ENCODE measurements at regions not wholly inside any gene's neighbourhood (a gene's known extent, or its start where the extent isn't known, plus 50 kb on each side); places are given as distances from the start of the nearest gene placed in this dataset.

- peaks cover 0 to 7% (median 1%) of the 10 kb centered on the region in 11 donors for H3K9me3 Mint-ChIP-seq
- CTCF ChIA-PET = no interaction called here
Measured at GRCh38 chr2:17232776-17233556, 285.3 kb downstream of the RAD51AP2 start.

GRCh38 chr2:17231394-17231965 is 286.8 kb downstream of the RAD51AP2 start:
- H3K4me3 Mint-ChIP-seq = no peak overlapping the region
- ChIA-PET POLR2A (no interaction called here), CTCF (no interaction called here)
- Histone ChIP-seq H3K27me3 (ENCODE audit: control insufficient read depth in 2 of 2, insufficient read depth in 2 of 2, low read length in 2 of 2) (no peaks in the 10 kb centered on the region), H3K4me1 (ENCODE audit: control insufficient read depth in 2 of 2, insufficient read depth in 2 of 2, low read length in 2 of 2) (no peaks in the 10 kb centered on the region), H3K36me3 (ENCODE audit: control insufficient read depth in 2 of 3, insufficient read depth in 3 of 3, low read length in 3 of 3) (no peaks in the 10 kb centered on the region), H3K9me3 (ENCODE audit: control insufficient read depth in 2 of 3, low read length in 3 of 3) (no peaks in the 10 kb centered on the region), H3K27ac (ENCODE audit: low read depth, low read length) (no peak overlapping the region), H3K4me3 (ENCODE audit: low read length) (no peak overlapping the region)
- no peaks in the 10 kb centered on the region for H3K27me3 Mint-ChIP-seq
- H3K4me1 Mint-ChIP-seq = no peaks in the 10 kb centered on the region
- DNase-seq (no peak), ATAC-seq (no peak)
- intact Hi-C loops (cut with micrococcal nuclease) = no loop called here
- no peak overlapping the region for H3K27ac Mint-ChIP-seq
- H3K36me3 Mint-ChIP-seq = no peaks in the 10 kb centered on the region
- peaks cover 0 to 8% (median 2%) of the 10 kb centered on the region in 11 donors for H3K9me3 Mint-ChIP-seq

More at GRCh38 chr2:17232776-17233556, 285.3 kb downstream of the RAD51AP2 start:
- Mint-ChIP-seq H3K27ac (no peak overlapping the region), H3K27me3 (no peaks in the 10 kb centered on the region), H3K4me1 (no peaks in the 10 kb centered on the region), H3K36me3 (no peaks in the 10 kb centered on the region), H3K4me3 (no peak overlapping the region)
- Histone ChIP-seq H3K27ac (ENCODE audit: low read depth, low read length) (no peak overlapping the region), H3K9me3 (ENCODE audit: control insufficient read depth in 2 of 3, low read length in 3 of 3) (no peaks in the 10 kb centered on the region), H3K4me3 (ENCODE audit: low read length) (no peak overlapping the region), H3K4me1 (ENCODE audit: control insufficient read depth in 2 of 2, insufficient read depth in 2 of 2, low read length in 2 of 2) (no peaks in the 10 kb centered on the region), H3K36me3 (ENCODE audit: control insufficient read depth in 2 of 3, insufficient read depth in 3 of 3, low read length in 3 of 3) (no peaks in the 10 kb centered on the region), H3K27me3 (ENCODE audit: control insufficient read depth in 2 of 2, insufficient read depth in 2 of 2, low read length in 2 of 2) (no peaks in the 10 kb centered on the region)
- DNase-seq = no peak
- no peak for ATAC-seq
- intact Hi-C loops (cut with micrococcal nuclease) = no loop called here
- POLR2A ChIA-PET = no interaction called here

GRCh38 chr2:17229414-17229813 is 288.8 kb downstream of the RAD51AP2 start:
- ChIA-PET CTCF (no interaction called here), POLR2A (no interaction called here)
- no peak for DNase-seq
- H3K4me3 ChIP-seq (ENCODE audit: low read length) = no peak overlapping the region
- no peak overlapping the region for H3K27ac ChIP-seq (ENCODE audit: low read depth, low read length)
- no peak overlapping the region for H3K27ac Mint-ChIP-seq
- H3K36me3 Mint-ChIP-seq = no peaks in the 10 kb centered on the region
- no peaks in the 10 kb centered on the region for H3K4me1 Mint-ChIP-seq
- H3K27me3 Mint-ChIP-seq = no peaks in the 10 kb centered on the region
- no peaks in the 10 kb centered on the region for H3K36me3 ChIP-seq (ENCODE audit: control insufficient read depth in 2 of 3, insufficient read depth in 3 of 3, low read length in 3 of 3)
- peaks cover 0 to 8% (median 2%) of the 10 kb centered on the region in 11 donors for H3K9me3 Mint-ChIP-seq
- no peaks in the 10 kb centered on the region for H3K9me3 ChIP-seq (ENCODE audit: control insufficient read depth in 2 of 3, low read length in 3 of 3)
- no peak for ATAC-seq
- H3K27me3 ChIP-seq (ENCODE audit: control insufficient read depth in 2 of 2, insufficient read depth in 2 of 2, low read length in 2 of 2) = no peaks in the 10 kb centered on the region
- H3K4me3 Mint-ChIP-seq = no peak overlapping the region
- H3K4me1 ChIP-seq (ENCODE audit: control insufficient read depth in 2 of 2, insufficient read depth in 2 of 2, low read length in 2 of 2) = no peaks in the 10 kb centered on the region
- intact Hi-C loops (cut with micrococcal nuclease) = no loop called here

GRCh38 chr2:17228461-17228860 is 289.8 kb downstream of the RAD51AP2 start:
- CTCF ChIA-PET = no interaction called here
- Mint-ChIP-seq H3K27ac (no peak overlapping the region), H3K9me3 (peaks cover 0 to 8% (median 2%) of the 10 kb centered on the region in 11 donors), H3K4me1 (no peaks in the 10 kb centered on the region), H3K27me3 (no peaks in the 10 kb centered on the region), H3K36me3 (no peaks in the 10 kb centered on the region), H3K4me3 (no peak overlapping the region)
- Histone ChIP-seq H3K4me3 (ENCODE audit: low read length) (no peak overlapping the region), H3K9me3 (ENCODE audit: control insufficient read depth in 2 of 3, low read length in 3 of 3) (no peaks in the 10 kb centered on the region), H3K27ac (ENCODE audit: low read depth, low read length) (no peak overlapping the region), H3K4me1 (ENCODE audit: control insufficient read depth in 2 of 2, insufficient read depth in 2 of 2, low read length in 2 of 2) (no peaks in the 10 kb centered on the region), H3K27me3 (ENCODE audit: control insufficient read depth in 2 of 2, insufficient read depth in 2 of 2, low read length in 2 of 2) (no peaks in the 10 kb centered on the region), H3K36me3 (ENCODE audit: control insufficient read depth in 2 of 3, insufficient read depth in 3 of 3, low read length in 3 of 3) (no peaks in the 10 kb centered on the region)
- no peak for ATAC-seq
- intact Hi-C loops (cut with micrococcal nuclease) = no loop called here
- POLR2A ChIA-PET = no interaction called here
- DNase-seq = no peak

- Histone ChIP-seq H3K4me1 (ENCODE audit: control insufficient read depth in 2 of 2, insufficient read depth in 2 of 2, low read length in 2 of 2) (no peaks in the 10 kb centered on the region), H3K36me3 (ENCODE audit: control insufficient read depth in 2 of 3, insufficient read depth in 3 of 3, low read length in 3 of 3) (no peaks in the 10 kb centered on the region), H3K27ac (ENCODE audit: low read depth, low read length) (no peak overlapping the region), H3K4me3 (ENCODE audit: low read length) (no peak overlapping the region), H3K9me3 (ENCODE audit: control insufficient read depth in 2 of 3, low read length in 3 of 3) (no peaks in the 10 kb centered on the region), H3K27me3 (ENCODE audit: control insufficient read depth in 2 of 2, insufficient read depth in 2 of 2, low read length in 2 of 2) (no peaks in the 10 kb centered on the region)
- Mint-ChIP-seq H3K36me3 (no peaks in the 10 kb centered on the region), H3K27me3 (no peaks in the 10 kb centered on the region), H3K27ac (no peak overlapping the region), H3K9me3 (peaks cover 0 to 7% (median 2%) of the 10 kb centered on the region in 11 donors), H3K4me1 (no peaks in the 10 kb centered on the region), H3K4me3 (no peak overlapping the region)
- CTCF ChIA-PET = no interaction called here
- POLR2A ChIA-PET = no interaction called here
- no peak for ATAC-seq
- no peak for DNase-seq
- intact Hi-C loops (cut with micrococcal nuclease) = no loop called here
Measured at GRCh38 chr2:17227856-17228255, 290.4 kb downstream of the RAD51AP2 start.

GRCh38 chr2:17226941-17227490 is 291.2 kb downstream of the RAD51AP2 start:
- H3K9me3 Mint-ChIP-seq = peaks cover 0 to 7% (median 2%) of the 10 kb centered on the region in 11 donors
- Histone ChIP-seq H3K36me3 (ENCODE audit: control insufficient read depth in 2 of 3, insufficient read depth in 3 of 3, low read length in 3 of 3) (no peaks in the 10 kb centered on the region), H3K4me3 (ENCODE audit: low read length) (no peak overlapping the region), H3K27me3 (ENCODE audit: control insufficient read depth in 2 of 2, insufficient read depth in 2 of 2, low read length in 2 of 2) (no peaks in the 10 kb centered on the region), H3K4me1 (ENCODE audit: control insufficient read depth in 2 of 2, insufficient read depth in 2 of 2, low read length in 2 of 2) (no peaks in the 10 kb centered on the region), H3K27ac (ENCODE audit: low read depth, low read length) (no peak overlapping the region), H3K9me3 (ENCODE audit: control insufficient read depth in 2 of 3, low read length in 3 of 3) (no peaks in the 10 kb centered on the region)
- intact Hi-C loops (cut with micrococcal nuclease) = no loop called here
- H3K27me3 Mint-ChIP-seq = no peaks in the 10 kb centered on the region
- no peak for ATAC-seq
- H3K4me3 Mint-ChIP-seq = no peak overlapping the region
- H3K4me1 Mint-ChIP-seq = no peaks in the 10 kb centered on the region
- H3K27ac Mint-ChIP-seq = no peak overlapping the region
- CTCF ChIA-PET = no interaction called here
- H3K36me3 Mint-ChIP-seq = no peaks in the 10 kb centered on the region
- POLR2A ChIA-PET = no interaction called here
- no peak for DNase-seq

GRCh38 chr2:17223211-17223610 is 295.0 kb downstream of the RAD51AP2 start:
- Histone ChIP-seq H3K27me3 (ENCODE audit: control insufficient read depth in 2 of 2, insufficient read depth in 2 of 2, low read length in 2 of 2) (no peaks in the 10 kb centered on the region), H3K9me3 (ENCODE audit: control insufficient read depth in 2 of 3, low read length in 3 of 3) (no peaks in the 10 kb centered on the region), H3K4me1 (ENCODE audit: control insufficient read depth in 2 of 2, insufficient read depth in 2 of 2, low read length in 2 of 2) (no peaks in the 10 kb centered on the region), H3K27ac (ENCODE audit: low read depth, low read length) (no peak overlapping the region), H3K36me3 (ENCODE audit: control insufficient read depth in 2 of 3, insufficient read depth in 3 of 3, low read length in 3 of 3) (no peaks in the 10 kb centered on the region), H3K4me3 (ENCODE audit: low read length) (no peak overlapping the region)
- Mint-ChIP-seq H3K4me1 (peaks cover 0 to 2% (median 0%) of the 10 kb centered on the region in 7 donors), H3K36me3 (no peaks in the 10 kb centered on the region), H3K4me3 (no peak overlapping the region), H3K27me3 (no peaks in the 10 kb centered on the region), H3K9me3 (peaks cover 0 to 7% (median 3%) of the 10 kb centered on the region in 11 donors), H3K27ac (no peak overlapping the region)
- POLR2A ChIA-PET = no interaction called here
- CTCF ChIA-PET = no interaction called here
- DNase-seq = no peak
- ATAC-seq = no peak
- intact Hi-C loops (cut with micrococcal nuclease) = no loop called here

Measured in naive thymus-derived CD4-positive, alpha-beta T cell (primary cell).